ENCODE measurements at regions not wholly inside any gene's neighbourhood (a gene's known extent, or its start where the extent isn't known, plus 50 kb on each side); places are given as distances from the start of the nearest gene placed in this dataset.
"Not testable (repeated sequence)": the region's sequence is repeated elsewhere in the genome, so short reads cannot be mapped to it uniquely, and the experiment has no call there.

DNA sequence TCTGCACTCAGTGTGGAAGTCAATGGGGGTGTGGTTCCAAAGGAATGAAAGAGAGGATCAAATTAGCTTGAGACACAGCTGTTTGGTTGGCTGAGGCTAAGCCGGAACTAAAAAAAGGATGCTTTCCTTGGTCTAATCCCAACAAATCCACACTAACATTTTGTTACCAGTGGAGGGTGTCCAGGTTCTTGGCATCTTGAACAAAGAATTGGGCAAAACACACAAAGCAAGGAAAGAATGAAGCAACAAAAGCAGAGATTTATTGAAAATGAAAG, 278.6 kb upstream of the PLET1 start:
- TF ChIP-seq, protein P1, sequence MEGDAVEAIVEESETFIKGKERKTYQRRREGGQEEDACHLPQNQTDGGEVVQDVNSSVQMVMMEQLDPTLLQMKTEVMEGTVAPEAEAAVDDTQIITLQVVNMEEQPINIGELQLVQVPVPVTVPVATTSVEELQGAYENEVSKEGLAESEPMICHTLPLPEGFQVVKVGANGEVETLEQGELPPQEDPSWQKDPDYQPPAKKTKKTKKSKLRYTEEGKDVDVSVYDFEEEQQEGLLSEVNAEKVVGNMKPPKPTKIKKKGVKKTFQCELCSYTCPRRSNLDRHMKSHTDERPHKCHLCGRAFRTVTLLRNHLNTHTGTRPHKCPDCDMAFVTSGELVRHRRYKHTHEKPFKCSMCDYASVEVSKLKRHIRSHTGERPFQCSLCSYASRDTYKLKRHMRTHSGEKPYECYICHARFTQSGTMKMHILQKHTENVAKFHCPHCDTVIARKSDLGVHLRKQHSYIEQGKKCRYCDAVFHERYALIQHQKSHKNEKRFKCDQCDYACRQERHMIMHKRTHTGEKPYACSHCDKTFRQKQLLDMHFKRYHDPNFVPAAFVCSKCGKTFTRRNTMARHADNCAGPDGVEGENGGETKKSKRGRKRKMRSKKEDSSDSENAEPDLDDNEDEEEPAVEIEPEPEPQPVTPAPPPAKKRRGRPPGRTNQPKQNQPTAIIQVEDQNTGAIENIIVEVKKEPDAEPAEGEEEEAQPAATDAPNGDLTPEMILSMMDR (IDR thresholded peaks at IDR 0.05; ENCODE audit: low read depth, low read length, poor library complexity, severe bottlenecking): not testable (repeated sequence)
- TF ChIP-seq EZH2phosphoT487 (IDR thresholded peaks at IDR 0.05; ENCODE audit: borderline replicate concordance, low read length): not testable (repeated sequence)

All from DOHH2 (cell line).